ENCODE measurements at regions not wholly inside any gene's neighbourhood (a gene's known extent, or its start where the extent isn't known, plus 50 kb on each side); places are given as distances from the start of the nearest gene placed in this dataset.

- TF ChIP-seq POLR2A (IDR thresholded peaks at IDR 0.05): no peak
- no peak for TF ChIP-seq CTCF (IDR thresholded peaks at IDR 0.05)
- no peak for TF ChIP-seq POLR2AphosphoS5 (IDR thresholded peaks at IDR 0.05)
Measured at GRCh38 chr3:23099021-23099420, 104.1 kb upstream of the UBE2E2 start.

Data from stomach (tissue), 4 donors.